ENCODE measurements at regions not wholly inside any gene's neighbourhood (a gene's known extent, or its start where the extent isn't known, plus 50 kb on each side); places are given as distances from the start of the nearest gene placed in this dataset.
A peak's percentile ranks its signal among the peaks of the same experiment; 100 is the strongest.

GRCh38 chr6:9121549-9121948, 686.2 kb upstream of the SLC35B3 start:
- peak; percentile 76 for DNase-seq (ENCODE audit: low read depth)

- DNase-seq (ENCODE audit: low read depth), result peak; percentile 93
Observed at GRCh38 chr6:9116026-9116425, 680.7 kb upstream of the SLC35B3 start.

- DNase-seq (ENCODE audit: low read depth), result no peak
Observed at GRCh38 chr6:9112544-9112943, 677.2 kb upstream of the SLC35B3 start.

- no peak for DNase-seq (ENCODE audit: low read depth)
Observed at GRCh38 chr6:9103876-9104521, 668.7 kb upstream of the SLC35B3 start.

- no peak for DNase-seq (ENCODE audit: low read depth)
Observed at GRCh38 chr6:9101920-9102319, 666.6 kb upstream of the SLC35B3 start.

- DNase-seq (ENCODE audit: low read depth), result no peak
Observed at GRCh38 chr6:9100869-9101580, 665.7 kb upstream of the SLC35B3 start.

GRCh38 chr6:9095729-9096128, 660.4 kb upstream of the SLC35B3 start:
- DNase-seq (ENCODE audit: low read depth), result peak; percentile 9

- no peak for DNase-seq (ENCODE audit: low read depth)
Observed at GRCh38 chr6:9095137-9095536, 659.8 kb upstream of the SLC35B3 start.

GRCh38 chr6:9089724-9090123, 654.4 kb upstream of the SLC35B3 start:
- DNase-seq (ENCODE audit: low read depth), result no peak

GRCh38 chr6:9087470-9087869, 652.1 kb upstream of the SLC35B3 start:
- no peak for DNase-seq (ENCODE audit: low read depth)

GRCh38 chr6:9086331-9086730, 651.0 kb upstream of the SLC35B3 start:
- peak; percentile 15 for DNase-seq (ENCODE audit: low read depth)

- no peak for DNase-seq (ENCODE audit: low read depth)
Observed at GRCh38 chr6:9085709-9086070, 650.3 kb upstream of the SLC35B3 start.

GRCh38 chr6:9085054-9085708, 649.8 kb upstream of the SLC35B3 start:
- no peak for DNase-seq (ENCODE audit: low read depth)

GRCh38 chr6:9083108-9083507, 647.8 kb upstream of the SLC35B3 start:
- DNase-seq (ENCODE audit: low read depth), result no peak

- no peak for DNase-seq (ENCODE audit: low read depth)
Observed at GRCh38 chr6:9066726-9067125, 631.4 kb upstream of the SLC35B3 start.

- no peak for DNase-seq (ENCODE audit: low read depth)
Observed at GRCh38 chr6:9064156-9064555, 628.8 kb upstream of the SLC35B3 start.

- DNase-seq (ENCODE audit: low read depth), result no peak
Observed at GRCh38 chr6:9062596-9062995, 627.3 kb upstream of the SLC35B3 start.

GRCh38 chr6:9057937-9058336, 622.6 kb upstream of the SLC35B3 start:
- DNase-seq (ENCODE audit: low read depth), result no peak

GRCh38 chr6:9056556-9056955, 621.2 kb upstream of the SLC35B3 start:
- DNase-seq (ENCODE audit: low read depth), result no peak

- DNase-seq (ENCODE audit: low read depth), result no peak
Observed at GRCh38 chr6:9044426-9044825, 609.1 kb upstream of the SLC35B3 start.

- no peak for DNase-seq (ENCODE audit: low read depth)
Observed at GRCh38 chr6:9040718-9041117, 605.4 kb upstream of the SLC35B3 start.

- no peak for DNase-seq (ENCODE audit: low read depth)
Observed at GRCh38 chr6:9039258-9039657, 603.9 kb upstream of the SLC35B3 start.

GRCh38 chr6:9028086-9028485, 592.7 kb upstream of the SLC35B3 start:
- DNase-seq (ENCODE audit: low read depth), result no peak

All from RPMI7951 (cell line).